GM10266 (cell line): ENCODE measurements at regions not wholly inside any gene's neighbourhood (a gene's known extent, or its start where the extent isn't known, plus 50 kb on each side); places are given as distances from the start of the nearest gene placed in this dataset.

Experiments
- DNase-seq: peaks from one replicate; pipeline ENCODE4 v3.0.0; 2012; ENCODE audit errors: extremely low spot score
- TF ChIP-seq, protein P1 (sequence below): IDR thresholded peaks from 2 replicates; pipeline ENCODE4 v1.5.1; 2012; ENCODE audit warnings: mild to moderate bottlenecking, low read depth; ENCODE audit not compliant: control insufficient read depth, insufficient read depth; ENCODE audit errors: missing control alignments

DNA sequence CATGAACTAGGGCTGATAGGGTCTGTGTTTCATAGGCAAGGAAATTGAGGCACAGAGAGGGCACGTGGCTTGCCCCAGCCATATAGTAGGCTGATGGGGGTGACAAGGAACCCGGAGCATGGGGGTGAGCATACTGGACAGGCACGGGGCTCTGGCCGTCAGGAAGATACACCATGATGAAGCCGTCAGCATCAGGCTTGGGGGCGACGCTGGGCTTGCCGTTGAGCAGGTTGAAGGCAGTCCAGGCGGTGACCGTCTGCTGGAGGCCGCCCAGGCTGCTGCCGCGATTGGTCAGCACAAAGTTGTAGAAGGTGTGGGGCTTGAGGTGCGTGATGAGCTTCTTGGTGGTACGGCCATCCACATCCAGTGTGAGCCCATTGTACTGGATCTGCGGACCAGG lies 119.7 kb downstream of the PTPRS start:
- no peak for DNase-seq
- TF ChIP-seq, protein P1, sequence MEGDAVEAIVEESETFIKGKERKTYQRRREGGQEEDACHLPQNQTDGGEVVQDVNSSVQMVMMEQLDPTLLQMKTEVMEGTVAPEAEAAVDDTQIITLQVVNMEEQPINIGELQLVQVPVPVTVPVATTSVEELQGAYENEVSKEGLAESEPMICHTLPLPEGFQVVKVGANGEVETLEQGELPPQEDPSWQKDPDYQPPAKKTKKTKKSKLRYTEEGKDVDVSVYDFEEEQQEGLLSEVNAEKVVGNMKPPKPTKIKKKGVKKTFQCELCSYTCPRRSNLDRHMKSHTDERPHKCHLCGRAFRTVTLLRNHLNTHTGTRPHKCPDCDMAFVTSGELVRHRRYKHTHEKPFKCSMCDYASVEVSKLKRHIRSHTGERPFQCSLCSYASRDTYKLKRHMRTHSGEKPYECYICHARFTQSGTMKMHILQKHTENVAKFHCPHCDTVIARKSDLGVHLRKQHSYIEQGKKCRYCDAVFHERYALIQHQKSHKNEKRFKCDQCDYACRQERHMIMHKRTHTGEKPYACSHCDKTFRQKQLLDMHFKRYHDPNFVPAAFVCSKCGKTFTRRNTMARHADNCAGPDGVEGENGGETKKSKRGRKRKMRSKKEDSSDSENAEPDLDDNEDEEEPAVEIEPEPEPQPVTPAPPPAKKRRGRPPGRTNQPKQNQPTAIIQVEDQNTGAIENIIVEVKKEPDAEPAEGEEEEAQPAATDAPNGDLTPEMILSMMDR, result no peak

DNA sequence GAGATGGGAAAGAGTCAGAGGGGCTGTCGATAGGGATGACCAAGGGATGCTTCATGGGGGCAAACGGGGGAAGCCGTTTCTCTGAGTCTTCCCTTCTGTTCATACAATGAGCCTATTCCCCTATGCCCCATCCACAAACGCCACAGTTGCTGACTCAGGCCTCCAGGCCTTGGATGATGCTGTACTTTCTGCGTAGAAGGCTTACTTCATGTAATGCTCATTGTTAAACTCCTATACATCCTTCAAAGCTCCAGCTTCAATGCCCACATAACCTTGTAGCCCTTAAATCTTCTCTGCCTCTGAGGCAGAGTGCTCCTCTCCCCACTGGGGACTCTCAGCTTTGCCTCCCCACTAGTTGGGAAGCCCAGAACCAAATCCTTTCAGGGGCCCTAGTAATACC lies 120.3 kb downstream of the PTPRS start:
- no peak for DNase-seq
- TF ChIP-seq, protein P1, result no peak

DNA sequence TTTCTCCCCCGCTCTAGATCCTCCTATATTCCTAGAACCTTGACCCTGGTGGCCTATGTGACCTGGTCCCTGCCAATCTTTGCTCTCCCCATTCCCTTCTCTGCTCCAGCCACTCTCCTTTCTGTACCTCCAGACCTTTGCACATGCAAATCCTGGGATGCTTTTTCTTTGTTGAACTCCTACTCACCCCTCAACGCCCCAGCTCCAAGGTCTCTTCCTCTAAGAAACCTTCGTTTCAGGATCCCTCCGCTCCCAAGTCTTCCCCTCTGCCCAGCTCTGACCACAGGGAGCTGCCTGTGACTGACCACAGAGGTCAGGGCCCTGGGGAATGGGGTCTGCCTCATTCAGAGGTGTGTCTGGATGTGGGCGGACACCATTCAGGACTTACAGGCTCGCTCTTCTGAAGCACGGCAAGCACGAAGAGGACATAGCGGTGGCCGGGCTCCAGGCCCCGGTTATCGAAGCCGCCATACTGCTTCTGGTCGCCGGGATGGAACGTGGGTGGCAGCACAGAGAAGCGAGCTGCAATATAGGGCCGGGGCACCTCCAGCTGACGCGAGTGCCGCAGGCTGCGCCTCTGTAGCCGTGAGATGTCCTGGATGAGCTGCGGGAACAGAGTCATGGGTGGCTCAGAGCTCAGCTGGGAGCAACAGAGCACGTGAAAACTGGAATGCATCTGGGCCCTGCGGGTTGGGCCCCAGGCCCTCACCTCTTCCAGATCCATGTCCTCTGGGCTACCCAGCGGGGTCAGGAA lies 120.9 kb downstream of the PTPRS start:
- no peak for DNase-seq
- TF ChIP-seq, protein P1, result no peak

DNA sequence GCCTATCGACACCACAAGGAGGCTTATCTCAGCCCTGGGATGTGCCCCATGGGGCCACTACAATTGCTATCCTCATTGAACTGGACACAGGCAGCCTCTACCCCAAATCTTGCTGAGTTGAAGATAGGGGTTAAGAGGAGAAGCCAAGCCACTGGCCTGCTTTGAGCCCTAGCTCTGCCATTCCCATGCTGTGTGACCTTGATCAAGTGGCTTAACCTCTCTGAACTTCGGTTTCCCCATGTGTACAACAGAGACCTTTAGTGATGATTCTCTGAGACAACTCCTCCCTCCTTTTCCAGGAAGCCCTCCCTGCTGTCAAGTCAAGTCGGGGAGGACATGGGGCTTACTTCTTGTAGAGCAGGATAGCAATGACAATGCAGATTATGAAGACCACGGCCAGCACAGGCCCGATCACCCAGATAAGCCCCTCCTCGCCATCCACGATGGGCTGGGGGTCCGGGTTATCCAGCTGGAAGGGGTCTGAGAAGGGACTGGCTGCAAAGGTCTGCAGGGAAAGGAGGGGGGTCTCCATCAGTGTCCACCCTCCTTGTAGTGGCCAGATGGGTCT lies 121.6 kb downstream of the PTPRS start:
- no peak for DNase-seq
- TF ChIP-seq, protein P1, result no peak

DNA sequence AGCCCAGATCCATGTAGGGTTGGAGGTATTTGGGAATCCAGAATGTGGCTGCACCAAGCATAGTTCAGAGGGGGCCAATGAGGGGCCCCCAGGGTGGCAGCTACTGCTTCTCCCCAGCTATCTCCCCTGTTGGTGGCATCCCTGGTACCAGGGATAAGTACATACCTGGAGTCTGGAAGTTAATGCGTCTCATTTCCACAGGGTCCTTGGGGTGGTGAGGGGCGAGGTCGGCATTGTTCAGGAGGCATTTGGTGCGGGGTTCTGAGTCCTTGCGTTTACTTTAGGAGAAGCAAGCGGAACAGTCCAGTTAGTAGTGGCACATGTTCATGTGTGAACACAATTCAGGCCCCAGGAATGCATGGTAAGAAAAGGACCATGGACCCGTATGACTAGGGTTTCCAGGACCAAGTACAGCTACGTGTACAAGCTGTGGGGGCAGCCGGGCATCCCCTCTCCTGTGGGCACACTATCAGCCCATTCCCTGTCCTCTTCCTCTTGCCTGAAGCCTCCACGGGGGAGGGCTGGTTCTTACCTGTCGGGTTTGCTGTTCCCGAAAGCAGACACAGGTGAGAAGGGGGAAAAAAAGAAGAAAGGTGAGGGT lies 122.3 kb downstream of the PTPRS start:
- no peak for DNase-seq
- TF ChIP-seq, protein P1, result no peak

DNA sequence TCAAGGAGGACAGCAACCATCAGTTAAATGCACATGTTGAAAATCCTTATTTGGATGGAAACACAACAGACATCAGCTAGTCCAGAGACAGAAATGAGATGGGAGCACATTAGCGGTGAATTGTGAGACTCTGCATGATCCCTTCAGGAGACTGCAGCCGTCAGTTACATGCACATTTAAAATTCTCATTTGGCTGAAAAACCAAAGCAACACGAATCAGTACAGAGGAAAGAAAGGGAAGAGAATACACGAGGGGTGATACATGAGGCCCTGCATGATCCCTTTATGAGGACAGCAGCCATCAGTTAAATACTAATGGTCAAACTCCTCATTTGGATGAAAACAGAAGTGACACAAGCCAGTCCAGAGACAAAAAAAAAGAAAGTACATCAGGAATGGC lies 123.4 kb downstream of the PTPRS start:
- TF ChIP-seq, protein P1, result no peak
- no peak for DNase-seq
